ENCODE measurements at regions not wholly inside any gene's neighbourhood (a gene's known extent, or its start where the extent isn't known, plus 50 kb on each side); places are given as distances from the start of the nearest gene placed in this dataset.

DNA sequence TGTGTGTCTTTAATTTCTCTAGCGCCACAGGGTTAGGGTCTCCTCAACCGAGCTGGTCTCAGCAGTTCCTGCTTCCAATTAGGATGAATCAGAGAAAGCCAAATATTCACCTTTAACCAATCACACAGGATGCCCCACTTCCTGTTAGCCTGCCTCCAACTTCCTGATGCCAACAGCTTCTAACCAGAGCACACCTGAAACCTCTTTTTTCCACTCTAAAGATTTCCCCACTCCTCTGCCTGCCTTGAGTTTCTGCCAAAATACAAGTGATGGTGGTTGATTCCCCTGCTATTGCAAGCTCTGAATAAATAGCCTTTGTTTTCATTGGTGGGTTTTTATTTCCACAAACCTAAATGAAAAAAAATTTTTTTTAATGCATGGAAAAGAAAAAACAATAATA lies 144.7 kb upstream of the UST start:
- Mint-ChIP-seq H3K27ac (ENCODE audit: unreplicated experiment) (no peak overlapping the region), H3K4me1 (ENCODE audit: unreplicated experiment) (no peaks in the 10 kb centered on the region), H3K27me3 (ENCODE audit: unreplicated experiment) (peaks cover 3% of the 10 kb centered on the region), H3K4me3 (ENCODE audit: unreplicated experiment) (no peak overlapping the region), H3K36me3 (ENCODE audit: unreplicated experiment) (no peaks in the 10 kb centered on the region), H3K9me3 (ENCODE audit: unreplicated experiment) (peaks cover 3% of the 10 kb centered on the region)
- no peak for DNase-seq (ENCODE audit: extremely low spot score, unreplicated experiment)
- TF ChIP-seq, protein P1, sequence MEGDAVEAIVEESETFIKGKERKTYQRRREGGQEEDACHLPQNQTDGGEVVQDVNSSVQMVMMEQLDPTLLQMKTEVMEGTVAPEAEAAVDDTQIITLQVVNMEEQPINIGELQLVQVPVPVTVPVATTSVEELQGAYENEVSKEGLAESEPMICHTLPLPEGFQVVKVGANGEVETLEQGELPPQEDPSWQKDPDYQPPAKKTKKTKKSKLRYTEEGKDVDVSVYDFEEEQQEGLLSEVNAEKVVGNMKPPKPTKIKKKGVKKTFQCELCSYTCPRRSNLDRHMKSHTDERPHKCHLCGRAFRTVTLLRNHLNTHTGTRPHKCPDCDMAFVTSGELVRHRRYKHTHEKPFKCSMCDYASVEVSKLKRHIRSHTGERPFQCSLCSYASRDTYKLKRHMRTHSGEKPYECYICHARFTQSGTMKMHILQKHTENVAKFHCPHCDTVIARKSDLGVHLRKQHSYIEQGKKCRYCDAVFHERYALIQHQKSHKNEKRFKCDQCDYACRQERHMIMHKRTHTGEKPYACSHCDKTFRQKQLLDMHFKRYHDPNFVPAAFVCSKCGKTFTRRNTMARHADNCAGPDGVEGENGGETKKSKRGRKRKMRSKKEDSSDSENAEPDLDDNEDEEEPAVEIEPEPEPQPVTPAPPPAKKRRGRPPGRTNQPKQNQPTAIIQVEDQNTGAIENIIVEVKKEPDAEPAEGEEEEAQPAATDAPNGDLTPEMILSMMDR (IDR thresholded peaks at IDR 0.05): no peak

GRCh38 chr6:148608199-148608951 lies 138.5 kb upstream of the UST start:
- H3K9me3 Mint-ChIP-seq (ENCODE audit: unreplicated experiment): peaks cover 3% of the 10 kb centered on the region
- no peak overlapping the region for H3K27ac Mint-ChIP-seq (ENCODE audit: unreplicated experiment)
- TF ChIP-seq, protein P1 (IDR thresholded peaks at IDR 0.05): peak; percentile 58
- H3K36me3 Mint-ChIP-seq (ENCODE audit: unreplicated experiment): no peaks in the 10 kb centered on the region
- no peaks in the 10 kb centered on the region for H3K4me1 Mint-ChIP-seq (ENCODE audit: unreplicated experiment)
- peaks cover 3% of the 10 kb centered on the region for H3K27me3 Mint-ChIP-seq (ENCODE audit: unreplicated experiment)
- DNase-seq (ENCODE audit: extremely low spot score, unreplicated experiment): no peak
- H3K4me3 Mint-ChIP-seq (ENCODE audit: unreplicated experiment): no peak overlapping the region

DNA sequence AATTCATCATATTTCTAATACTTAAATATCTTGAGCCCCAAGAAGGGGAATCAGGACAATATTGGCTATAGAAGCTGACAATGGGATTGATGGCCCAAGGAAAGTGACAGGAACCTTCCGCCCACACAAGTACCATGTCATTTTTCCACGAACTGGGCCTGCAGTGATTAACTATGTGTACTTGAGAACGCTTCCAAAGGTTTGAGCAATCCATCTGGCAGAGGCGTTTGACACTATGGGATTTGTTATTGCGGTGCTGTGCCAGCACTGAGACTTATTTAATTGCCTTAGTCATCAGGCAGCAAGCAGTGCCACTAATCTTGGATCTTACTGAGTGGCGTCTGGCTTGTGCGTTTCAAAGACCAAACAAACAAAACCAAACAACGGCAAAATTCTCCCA lies 135.6 kb upstream of the UST start:
- no peaks in the 10 kb centered on the region for H3K36me3 Mint-ChIP-seq (ENCODE audit: unreplicated experiment)
- no peaks in the 10 kb centered on the region for H3K4me1 Mint-ChIP-seq (ENCODE audit: unreplicated experiment)
- DNase-seq (ENCODE audit: extremely low spot score, unreplicated experiment): no peak
- TF ChIP-seq, protein P1 (IDR thresholded peaks at IDR 0.05): no peak
- peaks cover 2% of the 10 kb centered on the region for H3K27me3 Mint-ChIP-seq (ENCODE audit: unreplicated experiment)
- H3K4me3 Mint-ChIP-seq (ENCODE audit: unreplicated experiment): no peak overlapping the region
- no peak overlapping the region for H3K27ac Mint-ChIP-seq (ENCODE audit: unreplicated experiment)
- H3K9me3 Mint-ChIP-seq (ENCODE audit: unreplicated experiment): no peaks in the 10 kb centered on the region

GRCh38 chr6:148612043-148612442 lies 134.8 kb upstream of the UST start:
- Mint-ChIP-seq H3K9me3 (ENCODE audit: unreplicated experiment) (no peaks in the 10 kb centered on the region), H3K27me3 (ENCODE audit: unreplicated experiment) (peaks cover 2% of the 10 kb centered on the region), H3K36me3 (ENCODE audit: unreplicated experiment) (no peaks in the 10 kb centered on the region), H3K27ac (ENCODE audit: unreplicated experiment) (no peak overlapping the region), H3K4me1 (ENCODE audit: unreplicated experiment) (no peaks in the 10 kb centered on the region), H3K4me3 (ENCODE audit: unreplicated experiment) (no peak overlapping the region)
- TF ChIP-seq, protein P1 (IDR thresholded peaks at IDR 0.05): no peak
- no peak for DNase-seq (ENCODE audit: extremely low spot score, unreplicated experiment)

DNA sequence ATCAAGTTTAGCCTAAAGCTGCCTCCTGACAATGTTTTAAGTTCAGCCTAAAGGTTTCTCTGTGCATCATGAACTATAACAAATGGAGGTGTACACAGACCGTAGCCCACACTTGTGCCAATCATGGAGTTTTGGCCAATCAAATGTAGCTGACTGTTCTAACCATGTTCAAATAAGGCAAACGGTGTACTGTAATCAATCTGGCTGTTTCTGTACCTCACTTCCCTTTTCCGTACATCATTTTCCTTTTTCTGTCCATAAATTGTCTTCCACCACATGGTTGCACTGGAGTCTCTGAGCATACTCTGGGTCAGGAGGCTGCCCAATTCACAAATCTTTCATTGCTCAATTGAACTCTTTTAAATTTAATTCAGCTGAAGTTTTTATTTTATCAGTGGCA lies 132.2 kb upstream of the UST start:
- Mint-ChIP-seq H3K4me1 (ENCODE audit: unreplicated experiment) (no peaks in the 10 kb centered on the region), H3K27ac (ENCODE audit: unreplicated experiment) (no peak overlapping the region), H3K36me3 (ENCODE audit: unreplicated experiment) (no peaks in the 10 kb centered on the region), H3K4me3 (ENCODE audit: unreplicated experiment) (no peak overlapping the region), H3K27me3 (ENCODE audit: unreplicated experiment) (peaks cover 2% of the 10 kb centered on the region), H3K9me3 (ENCODE audit: unreplicated experiment) (no peaks in the 10 kb centered on the region)
- TF ChIP-seq, protein P1 (IDR thresholded peaks at IDR 0.05): no peak
- DNase-seq (ENCODE audit: extremely low spot score, unreplicated experiment): no peak

Data from osteocyte (in vitro differentiated cells).